H1 (cell line): ENCODE measurements at regions not wholly inside any gene's neighbourhood (a gene's known extent, or its start where the extent isn't known, plus 50 kb on each side); places are given as distances from the start of the nearest gene placed in this dataset.

ENCODE experiments used
- CTCF ChIP-seq, 3 experiments: IDR thresholded peaks; 1 replicate in 2 of 3; 2 replicates in 1 of 3; pipeline versions ENCODE4 v1.5.1 to v1.6.1; 2011; ENCODE audit warnings: low read length in 3 of 3, mild to moderate bottlenecking in 3 of 3, inconsistent platforms in 2 of 3, low read depth in 1 of 3, moderate library complexity in 1 of 3; ENCODE audit not compliant: insufficient read depth in 1 of 3; ENCODE audit errors: control extremely low read depth in 1 of 3
- POLR2A ChIP-seq, 2 experiments: IDR thresholded peaks; 1 replicate in 1 of 2; 2 replicates in 1 of 2; pipeline ENCODE4 v1.6.1; 2011; ENCODE audit warnings: low read depth in 2 of 2, low read length in 2 of 2, mild to moderate bottlenecking in 2 of 2; ENCODE audit errors: control extremely low read depth in 1 of 2

DNA sequence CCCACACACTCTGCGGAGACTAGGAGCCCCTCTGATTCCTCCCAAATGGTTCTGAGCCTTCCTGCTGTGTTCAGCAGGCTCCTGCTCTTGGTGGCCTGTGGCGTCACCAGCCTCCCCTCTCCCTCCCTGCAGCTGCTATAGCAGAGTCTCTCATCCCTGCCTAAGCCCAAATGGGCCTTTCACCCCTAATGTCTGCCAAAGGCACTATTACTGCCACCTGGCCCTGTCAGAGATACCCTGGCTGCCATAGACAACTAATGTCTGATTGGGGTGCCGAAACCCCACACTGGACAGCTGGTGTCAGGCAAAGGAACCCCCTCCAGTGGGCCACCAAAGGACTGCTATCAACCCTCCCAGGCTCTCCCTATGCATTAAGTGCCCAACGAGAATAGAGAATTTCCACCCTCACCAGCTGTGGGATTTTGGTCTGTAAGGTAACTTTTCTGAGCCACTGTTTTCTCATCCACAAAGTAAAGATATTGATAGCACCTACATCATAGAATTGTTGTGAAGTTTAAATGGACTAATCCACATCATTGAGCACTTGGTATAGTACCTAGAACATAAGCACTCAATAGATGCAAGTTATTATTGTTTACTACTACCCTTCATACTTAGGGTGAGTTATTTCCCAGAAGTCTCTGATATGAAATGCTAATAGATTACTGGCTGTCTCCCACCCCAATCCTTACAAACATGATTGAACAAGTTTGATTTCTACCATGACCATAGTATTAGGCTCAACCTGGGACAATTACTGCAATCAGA, 421.3 kb downstream of the MID1IP1 start:
- TF ChIP-seq POLR2A (IDR thresholded peaks at IDR 0.05; ENCODE audit: control extremely low read depth in 1 of 2, low read depth in 2 of 2, low read length in 2 of 2), result no peak
- TF ChIP-seq CTCF (IDR thresholded peaks at IDR 0.05; ENCODE audit: control extremely low read depth in 1 of 3, insufficient read depth in 1 of 3, low read depth in 1 of 3, low read length in 3 of 3), result no peak
